H1 (cell line): ENCODE measurements at regions not wholly inside any gene's neighbourhood (a gene's known extent, or its start where the extent isn't known, plus 50 kb on each side); places are given as distances from the start of the nearest gene placed in this dataset.

Source experiments
- CTCF ChIA-PET: fragments of 300-600 bp; sonication (Branson Sonifier 250); formaldehyde crosslinking; loops from one replicate; lab custom pipeline; 2021; ENCODE audit not compliant: partially characterized antibody; lab: Charles Lee
- POLR2A ChIA-PET: fragments of 300-600 bp; sonication (Branson Sonifier 250); formaldehyde crosslinking; loops from one replicate; lab custom pipeline; 2021; ENCODE audit warnings: inconsistent platforms; ENCODE audit not compliant: partially characterized antibody; lab: Charles Lee
- DNase-seq, 2 experiments: peaks; one replicate each; pipeline versions ENCODE4 v3.0.0 to v3.0.0-alpha.2; 2010 to 2022; ENCODE audit warnings: low spot score in 2 of 2, low read depth in 1 of 2, mixed read lengths in 1 of 2
- FAIRE-seq: peaks from 2 replicates; lab custom pipeline; 2011; peaks lifted over from hg19 to GRCh38; lab: Jason Lieb, UNC
- H2AFZ ChIP-seq: 2 replicates; pipeline ENCODE4 v1.8.1; 2012; ENCODE audit warnings: low read length, inconsistent platforms
- H2AK5ac ChIP-seq: 2 replicates; pipeline ENCODE4 v1.6.1; 2013; ENCODE audit warnings: low read depth, low read length
- H2BK120ac ChIP-seq: replicated peaks from 2 replicates; pipeline ENCODE3; 2013; ENCODE audit warnings: low read depth, low read length, inconsistent platforms
- H2BK12ac ChIP-seq: 2 replicates; pipeline ENCODE4 v1.6.1; 2013; ENCODE audit warnings: low read depth, low read length
- H2BK15ac ChIP-seq: 2 replicates; pipeline ENCODE4 v1.6.1; 2013; ENCODE audit warnings: low read length
- H2BK20ac ChIP-seq: 2 replicates; pipeline ENCODE4 v1.6.1; 2013; ENCODE audit warnings: low read length
- H2BK5ac ChIP-seq: 2 replicates; pipeline ENCODE4 v1.6.1; 2013; ENCODE audit warnings: low read depth, low read length
- H3K14ac ChIP-seq: 2 replicates; pipeline ENCODE4 v1.6.1; 2013; ENCODE audit warnings: inconsistent platforms; ENCODE audit not compliant: insufficient read length
- H3K18ac ChIP-seq: 2 replicates; pipeline ENCODE4 v1.6.1; 2013; ENCODE audit warnings: low read length; ENCODE audit errors: extremely low read depth
- H3K23ac ChIP-seq: 2 replicates; pipeline ENCODE4 v1.6.1; 2013; ENCODE audit warnings: inconsistent platforms; ENCODE audit not compliant: insufficient read length
- H3K23me2 ChIP-seq: 2 replicates; pipeline ENCODE4 v1.6.1; 2013; ENCODE audit warnings: low read depth, low read length
- H3K27ac ChIP-seq: 2 replicates; pipeline ENCODE4 v1.6.1; 2011; ENCODE audit warnings: low read depth, low read length, inconsistent platforms
- H3K27me3 ChIP-seq, 4 experiments: replicated peaks in 1 of 4; 1 replicate in 1 of 4; 2 replicates in 3 of 4; pipeline versions ENCODE4 v1.6.1 to v1.8.1; 2011 to 2013; ENCODE audit warnings: low read length in 3 of 4, mild to moderate bottlenecking in 3 of 4, inconsistent platforms in 2 of 4, mixed read lengths in 2 of 4, moderate library complexity in 1 of 4; ENCODE audit not compliant: control insufficient read depth in 3 of 4, insufficient read depth in 3 of 4; ENCODE audit errors: extremely low read depth in 1 of 4
- H3K36me3 ChIP-seq, 4 experiments: 2 replicates each; pipeline versions ENCODE4 v1.6.1 to v1.8.1; 2011 to 2013; ENCODE audit warnings: mild to moderate bottlenecking in 4 of 4, low read length in 3 of 4, moderate library complexity in 2 of 4, control low read depth in 1 of 4, inconsistent platforms in 1 of 4; ENCODE audit not compliant: insufficient read depth in 4 of 4, control insufficient read depth in 2 of 4
- H3K4ac ChIP-seq: replicated peaks from 2 replicates; pipeline ENCODE3; 2013; ENCODE audit warnings: low read length, low read depth, mixed read lengths, inconsistent platforms; ENCODE audit not compliant: insufficient read length
- H3K4me1 ChIP-seq, 4 experiments: replicated peaks in 1 of 4; 1 replicate in 1 of 4; 2 replicates in 3 of 4; pipeline versions ENCODE4 v1.6.1 to v1.8.1; 2011 to 2013; ENCODE audit warnings: low read length in 3 of 4, inconsistent platforms in 2 of 4, mixed read lengths in 1 of 4; ENCODE audit not compliant: insufficient read depth in 4 of 4, control insufficient read depth in 3 of 4
- H3K4me2 ChIP-seq, 2 experiments: 2 replicates each; pipeline versions ENCODE4 v1.6.1 to v1.8.1; 2011 to 2013; ENCODE audit warnings: low read depth in 2 of 2, low read length in 2 of 2, control low read depth in 1 of 2, inconsistent platforms in 1 of 2, mild to moderate bottlenecking in 1 of 2; ENCODE audit not compliant: insufficient read depth in 1 of 2
- H3K4me3 ChIP-seq, 4 experiments: fragments of 200-600, 300-600 bp in 1 of 4; sonication (generic), shearing (Covaris generic), sonication (Bioruptor Twin) in 1 of 4; 2 replicates each; pipeline versions ENCODE4 v1.5.1 to v1.8.1; 2011 to 2016; ENCODE audit warnings: low read length in 4 of 4, low read depth in 3 of 4, control low read depth in 2 of 4, inconsistent platforms in 2 of 4, mild to moderate bottlenecking in 2 of 4, mixed read lengths in 1 of 4, moderate library complexity in 1 of 4; ENCODE audit not compliant: insufficient read depth in 2 of 4; ENCODE audit errors: extremely low read depth in 1 of 4
- H3K56ac ChIP-seq: replicated peaks from 2 replicates; pipeline ENCODE3; 2013; ENCODE audit warnings: low read depth, mild to moderate bottlenecking, mixed read lengths, low read length, inconsistent platforms; ENCODE audit not compliant: insufficient read length
- H3K79me1 ChIP-seq: 2 replicates; pipeline ENCODE4 v1.6.1; 2013; ENCODE audit warnings: low read depth, low read length, control low read depth
- H3K79me2 ChIP-seq, 2 experiments: 2 replicates each; pipeline versions ENCODE4 v1.6.1 to v1.8.1; 2012 to 2013; ENCODE audit warnings: low read length in 2 of 2, mild to moderate bottlenecking in 2 of 2, inconsistent platforms in 1 of 2; ENCODE audit not compliant: insufficient read depth in 2 of 2, control insufficient read depth in 1 of 2
- H3K9ac ChIP-seq, 4 experiments: replicated peaks in 1 of 4; 1 replicate in 1 of 4; 2 replicates in 3 of 4; pipeline versions ENCODE4 v1.6.1 to v1.8.1; 2011 to 2013; ENCODE audit warnings: low read depth in 3 of 4, low read length in 3 of 4, control low read depth in 2 of 4, mild to moderate bottlenecking in 2 of 4, moderate library complexity in 2 of 4, inconsistent platforms in 1 of 4; ENCODE audit errors: extremely low read depth in 1 of 4
- H3K9me3 ChIP-seq, 2 experiments: 2 replicates each; pipeline versions ENCODE4 v1.6.1 to v1.8.1; 2012 to 2013; ENCODE audit warnings: mild to moderate bottlenecking in 2 of 2, moderate library complexity in 2 of 2, control low read depth in 1 of 2, inconsistent platforms in 1 of 2, low read depth in 1 of 2, low read length in 1 of 2, mixed read lengths in 1 of 2; ENCODE audit not compliant: insufficient read depth in 2 of 2
- H4K20me1 ChIP-seq, 2 experiments: replicated peaks in 1 of 2; 2 replicates each; pipeline versions ENCODE3 to v1.8.1; 2011 to 2013; ENCODE audit warnings: inconsistent platforms in 2 of 2, low read length in 2 of 2, mild to moderate bottlenecking in 1 of 2; ENCODE audit not compliant: insufficient read depth in 2 of 2, control insufficient read depth in 1 of 2
- H4K5ac ChIP-seq: 2 replicates; pipeline ENCODE4 v1.6.1; 2013; ENCODE audit warnings: low read length, low read depth, mixed read lengths, inconsistent platforms; ENCODE audit not compliant: insufficient read length
- H4K8ac ChIP-seq: 2 replicates; pipeline ENCODE4 v1.8.0; 2013; ENCODE audit warnings: mild to moderate bottlenecking, moderate library complexity, low read length, inconsistent platforms; ENCODE audit not compliant: insufficient read depth; ENCODE audit errors: extremely low read depth
- H4K91ac ChIP-seq: replicated peaks from 2 replicates; pipeline ENCODE3; 2013; ENCODE audit warnings: low read length, mixed read lengths, inconsistent platforms; ENCODE audit not compliant: insufficient read length
- CBX5 ChIP-seq: fragments of 300-800, 300-1000 bp; sonication (generic); IDR thresholded peaks from 2 replicates; pipeline ENCODE4 v1.7.1; 2016; ENCODE audit warnings: antibody characterized with exemption, low read length, low read depth
- CHD1 ChIP-seq: IDR thresholded peaks from 2 replicates; pipeline ENCODE4 v1.6.1; 2012; ENCODE audit warnings: low read depth, low read length, improper control_type of control experiment
- EGR1 ChIP-seq: IDR thresholded peaks from 2 replicates; pipeline ENCODE4 v1.6.1; 2011; ENCODE audit warnings: low read depth, low read length, borderline replicate concordance
- EZH2 ChIP-seq: fragments of 200-600 bp; sonication (generic); IDR thresholded peaks from 2 replicates; pipeline ENCODE4 v1.7.1; 2012; ENCODE audit warnings: low read depth, mild to moderate bottlenecking, moderate library complexity, low read length, inconsistent platforms; ENCODE audit not compliant: severe bottlenecking
- FOSL1 ChIP-seq: IDR thresholded peaks from 2 replicates; pipeline ENCODE4 v1.6.1; 2011; ENCODE audit warnings: mild to moderate bottlenecking, low read depth, low read length, moderate library complexity; ENCODE audit not compliant: insufficient read depth
- GABPA ChIP-seq: IDR thresholded peaks from 2 replicates; pipeline ENCODE4 v1.6.1; 2011; ENCODE audit warnings: mild to moderate bottlenecking, low read length, moderate library complexity, borderline replicate concordance; ENCODE audit not compliant: insufficient read depth
- KDM5A ChIP-seq: fragments of 200-600 bp; IDR thresholded peaks from 2 replicates; pipeline ENCODE4 v1.7.1; 2012; ENCODE audit warnings: mild to moderate bottlenecking, low read length, inconsistent platforms, mixed read lengths
- POLR2AphosphoS5 ChIP-seq: IDR thresholded peaks from 2 replicates; pipeline ENCODE4 v1.6.1; 2011; ENCODE audit warnings: low read depth, low read length
- RAD21 ChIP-seq, 2 experiments: IDR thresholded peaks in 1 of 2; conservative IDR thresholded peaks in 1 of 2; 2 replicates each; pipeline ENCODE4 v1.6.1; 2011; ENCODE audit warnings: low read depth in 2 of 2, low read length in 2 of 2, improper control_type of control experiment in 1 of 2, inconsistent platforms in 1 of 2, mild to moderate bottlenecking in 1 of 2, moderate library complexity in 1 of 2
- SP1 ChIP-seq: IDR thresholded peaks from 2 replicates; pipeline ENCODE4 v1.6.1; 2011; ENCODE audit warnings: low read depth, low read length
- SUZ12 ChIP-seq: fragments of 200-600 bp; sonication (generic); IDR thresholded peaks from 2 replicates; pipeline ENCODE4 v1.6.1; 2012; ENCODE audit warnings: mild to moderate bottlenecking, inconsistent platforms, low read length, moderate library complexity, mixed read lengths
- TEAD4 ChIP-seq: IDR thresholded peaks from 2 replicates; pipeline ENCODE4 v1.6.1; 2012; ENCODE audit warnings: low read depth, low read length, inconsistent platforms, mixed read lengths
- WGBS, 2 experiments: shearing (Covaris generic) in 1 of 2; methylation state at CpG; one replicate each; pipeline versions ENCODE4 v1.1.6 to v1.1.7; 2013 to 2015; ENCODE audit warnings: low lambda C conversion rate in 2 of 2, mixed read lengths in 2 of 2, inconsistent platforms in 1 of 2, low coverage in 1 of 2, missing lambda C conversion rate in 1 of 2; ENCODE audit not compliant: insufficient replicate concordance in 2 of 2, insufficient coverage in 1 of 2, insufficient read length in 1 of 2; ENCODE audit errors: extremely low coverage in 1 of 2, missing lambda C conversion rate in 1 of 2; 5-methylcytosine and 5-hydroxymethylcytosine counted together
- TF ChIP-seq, protein P1 (sequence below): IDR thresholded peaks from 2 replicates; pipeline ENCODE4 v1.6.1; 2012; ENCODE audit warnings: inconsistent platforms

DNA sequence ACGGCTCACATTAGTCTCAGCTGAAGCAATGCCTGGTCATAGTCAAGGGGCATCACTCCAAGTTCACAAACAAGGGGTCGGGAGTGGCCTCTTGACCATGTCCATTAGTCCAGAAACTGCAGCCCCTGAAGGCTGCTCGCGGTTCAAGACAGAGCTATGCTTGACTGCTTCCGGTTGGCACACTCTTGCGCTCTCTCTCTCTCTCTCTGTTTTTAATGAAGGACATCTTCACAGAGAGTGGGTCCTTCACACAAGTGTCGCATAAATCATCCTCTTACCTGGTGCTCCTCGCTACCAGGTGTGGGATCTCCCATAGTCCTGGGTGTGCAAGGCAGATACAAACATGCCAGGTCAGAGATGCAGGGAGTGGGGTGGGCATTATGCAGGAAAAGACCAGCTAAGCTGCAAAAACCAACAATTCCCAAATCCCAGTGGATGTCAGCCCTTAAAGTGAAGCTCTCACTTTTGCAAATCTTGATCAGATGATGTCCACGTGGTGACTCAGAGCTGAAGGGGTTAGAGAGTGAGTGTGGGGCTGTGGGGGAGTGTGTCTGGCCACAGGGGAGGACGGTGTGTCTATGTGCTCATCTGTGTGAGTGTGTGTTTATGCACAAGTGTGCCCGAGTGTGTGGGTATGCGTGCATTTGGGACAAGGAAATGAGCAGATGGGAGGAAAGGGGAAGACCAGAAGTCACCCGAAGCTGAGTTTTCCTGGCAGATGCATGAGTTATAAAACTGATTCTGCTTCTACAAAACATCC is 83.7 kb upstream of the PPP2R2D start:
- Histone ChIP-seq H3K18ac (no peak overlapping the region), H3K14ac (no peak overlapping the region), H2AFZ (no peak overlapping the region), H2BK15ac (no peak overlapping the region), H3K9me3 (no peaks in the 10 kb centered on the region), H3K79me1 (no peaks in the 10 kb centered on the region)
- ChIA-PET CTCF (interaction anchor here (0.7 to 1.6 kb wide), 5 partner anchors 12 to 130 kb away, joined by 3 to 6 read pairs (median 3); no protein-coding TSS in a partner anchor), POLR2A (no interaction called here)
- FAIRE-seq: no peak
- whole genome bisulfite sequencing, 2 experiments: 90% methylated on average over 13 of the region's 13 CpGs; no CpG with 5 or more reads in 1 of the 2 experiments
- TF ChIP-seq RAD21 (IDR thresholded peaks at IDR 0.05 in 1 of 2, conservative IDR thresholded peaks at IDR 0.05 in 1 of 2; ENCODE audit: low read depth in 2 of 2, low read length in 2 of 2): no peak
- TF ChIP-seq KDM5A: no peak
- no peak for TF ChIP-seq CHD1
- TF ChIP-seq CBX5: no peak
- no peak for TF ChIP-seq SP1
- TF ChIP-seq, protein P1, sequence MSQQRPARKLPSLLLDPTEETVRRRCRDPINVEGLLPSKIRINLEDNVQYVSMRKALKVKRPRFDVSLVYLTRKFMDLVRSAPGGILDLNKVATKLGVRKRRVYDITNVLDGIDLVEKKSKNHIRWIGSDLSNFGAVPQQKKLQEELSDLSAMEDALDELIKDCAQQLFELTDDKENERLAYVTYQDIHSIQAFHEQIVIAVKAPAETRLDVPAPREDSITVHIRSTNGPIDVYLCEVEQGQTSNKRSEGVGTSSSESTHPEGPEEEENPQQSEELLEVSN: no peak
- no peak for TF ChIP-seq POLR2AphosphoS5
- no peak for TF ChIP-seq TEAD4
- no peak for TF ChIP-seq EGR1
- TF ChIP-seq FOSL1: no peak
- TF ChIP-seq EZH2: no peak
- no peak for TF ChIP-seq SUZ12
- TF ChIP-seq GABPA: no peak
- TF ChIP-seq, all 59 proteins: peak for 0
- Histone ChIP-seq H2BK12ac (no peak overlapping the region), H3K27ac (no peak overlapping the region), H3K79me2 (no peaks in the 10 kb centered on the region), H3K9ac (no peak overlapping the region), H3K4me1 (peaks cover 0 to 7% (median 3%) of the 10 kb centered on the region in 4 experiments; a peak in 4 of 7 replicates), H4K5ac (no peak overlapping the region), H3K56ac (no peak overlapping the region), H2BK5ac (no peak overlapping the region), H4K20me1 (no peaks in the 10 kb centered on the region), H3K36me3 (no peaks in the 10 kb centered on the region), H2BK20ac (no peak overlapping the region), H4K8ac (no peak overlapping the region), H3K23me2 (no peaks in the 10 kb centered on the region; the same call in 1 of the 2 replicates), H3K4me2 (no peak overlapping the region), H3K23ac (no peak overlapping the region), H3K4ac (no peak overlapping the region), H3K27me3 (no peaks in the 10 kb centered on the region), H2BK120ac (no peak overlapping the region), H4K91ac (no peak overlapping the region), H2AK5ac (no peak overlapping the region), H3K4me3 (no peak overlapping the region)
- no peak for DNase-seq
